PFSK-1 (cell line): ENCODE measurements at regions not wholly inside any gene's neighbourhood (a gene's known extent, or its start where the extent isn't known, plus 50 kb on each side); places are given as distances from the start of the nearest gene placed in this dataset.

Experiments
- FOXP2 ChIP-seq: optimal IDR thresholded peaks from 2 replicates; pipeline ENCODE3; 2011; ENCODE audit warnings: borderline replicate concordance, control low read depth, inconsistent platforms; ENCODE audit not compliant: insufficient read depth; ENCODE audit errors: extremely low read length, extremely low read depth
- POLR2AphosphoS5 ChIP-seq: IDR thresholded peaks from 2 replicates; pipeline ENCODE4 v1.6.1; 2012; ENCODE audit warnings: low read depth, mild to moderate bottlenecking, control low read depth, low read length, moderate library complexity
- SIN3A ChIP-seq: IDR thresholded peaks from 2 replicates; pipeline ENCODE4 v1.6.1; 2012; ENCODE audit warnings: mild to moderate bottlenecking, low read length, moderate library complexity, borderline replicate concordance; ENCODE audit not compliant: insufficient read depth
- TAF1 ChIP-seq: IDR thresholded peaks from 2 replicates; pipeline ENCODE4 v1.6.1; 2012; ENCODE audit warnings: low read length, control low read depth, borderline replicate concordance; ENCODE audit not compliant: insufficient read depth
- TF ChIP-seq, protein P1 (sequence below), 2 experiments: IDR thresholded peaks; 2 replicates each; pipeline versions ENCODE4 v1.6.1 to v1.8.0; 2011 to 2012; ENCODE audit warnings: low read depth in 2 of 2, low read length in 2 of 2, control low read depth in 1 of 2, inconsistent platforms in 1 of 2, mild to moderate bottlenecking in 1 of 2, moderate library complexity in 1 of 2; ENCODE audit not compliant: insufficient read depth in 1 of 2

DNA sequence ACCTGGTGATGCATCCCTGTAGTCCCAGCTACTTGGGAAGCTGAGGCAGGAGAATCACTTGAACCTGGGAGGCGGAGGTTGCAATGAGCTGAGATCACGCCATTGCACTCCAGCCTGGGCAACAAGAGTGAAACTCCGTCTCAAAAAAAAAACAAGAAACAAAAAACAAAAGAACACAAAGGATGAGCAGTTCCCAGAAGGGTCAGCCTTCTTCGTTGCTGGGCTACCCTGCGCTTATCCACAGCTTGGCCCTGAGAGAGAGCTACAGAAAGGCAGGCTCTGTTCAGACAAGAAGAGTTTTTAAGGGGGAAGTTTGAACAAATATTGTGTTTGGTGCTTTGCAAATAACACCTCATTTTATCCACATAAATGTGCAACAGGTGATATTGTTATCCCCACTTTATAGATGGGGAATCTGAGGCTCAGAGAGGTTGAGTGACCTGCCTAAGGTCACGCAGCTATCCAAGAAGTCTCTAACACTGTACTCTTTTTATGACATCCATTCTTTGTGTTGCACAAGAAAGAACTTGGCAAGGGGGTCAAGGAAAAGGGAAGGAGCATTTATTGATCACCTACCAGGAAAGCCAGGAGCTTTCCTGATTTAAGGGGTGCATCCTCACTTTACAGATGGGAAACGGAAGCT, 63.7 kb upstream of the NEURL1B start:
- TF ChIP-seq SIN3A (no peak), POLR2AphosphoS5 (no peak), FOXP2 (no peak), TAF1 (no peak)
- TF ChIP-seq, protein P1, sequence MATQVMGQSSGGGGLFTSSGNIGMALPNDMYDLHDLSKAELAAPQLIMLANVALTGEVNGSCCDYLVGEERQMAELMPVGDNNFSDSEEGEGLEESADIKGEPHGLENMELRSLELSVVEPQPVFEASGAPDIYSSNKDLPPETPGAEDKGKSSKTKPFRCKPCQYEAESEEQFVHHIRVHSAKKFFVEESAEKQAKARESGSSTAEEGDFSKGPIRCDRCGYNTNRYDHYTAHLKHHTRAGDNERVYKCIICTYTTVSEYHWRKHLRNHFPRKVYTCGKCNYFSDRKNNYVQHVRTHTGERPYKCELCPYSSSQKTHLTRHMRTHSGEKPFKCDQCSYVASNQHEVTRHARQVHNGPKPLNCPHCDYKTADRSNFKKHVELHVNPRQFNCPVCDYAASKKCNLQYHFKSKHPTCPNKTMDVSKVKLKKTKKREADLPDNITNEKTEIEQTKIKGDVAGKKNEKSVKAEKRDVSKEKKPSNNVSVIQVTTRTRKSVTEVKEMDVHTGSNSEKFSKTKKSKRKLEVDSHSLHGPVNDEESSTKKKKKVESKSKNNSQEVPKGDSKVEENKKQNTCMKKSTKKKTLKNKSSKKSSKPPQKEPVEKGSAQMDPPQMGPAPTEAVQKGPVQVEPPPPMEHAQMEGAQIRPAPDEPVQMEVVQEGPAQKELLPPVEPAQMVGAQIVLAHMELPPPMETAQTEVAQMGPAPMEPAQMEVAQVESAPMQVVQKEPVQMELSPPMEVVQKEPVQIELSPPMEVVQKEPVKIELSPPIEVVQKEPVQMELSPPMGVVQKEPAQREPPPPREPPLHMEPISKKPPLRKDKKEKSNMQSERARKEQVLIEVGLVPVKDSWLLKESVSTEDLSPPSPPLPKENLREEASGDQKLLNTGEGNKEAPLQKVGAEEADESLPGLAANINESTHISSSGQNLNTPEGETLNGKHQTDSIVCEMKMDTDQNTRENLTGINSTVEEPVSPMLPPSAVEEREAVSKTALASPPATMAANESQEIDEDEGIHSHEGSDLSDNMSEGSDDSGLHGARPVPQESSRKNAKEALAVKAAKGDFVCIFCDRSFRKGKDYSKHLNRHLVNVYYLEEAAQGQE (IDR thresholded peaks at IDR 0.05; ENCODE audit: insufficient read depth in 1 of 2, low read depth in 2 of 2, low read length in 2 of 2): no peak

DNA sequence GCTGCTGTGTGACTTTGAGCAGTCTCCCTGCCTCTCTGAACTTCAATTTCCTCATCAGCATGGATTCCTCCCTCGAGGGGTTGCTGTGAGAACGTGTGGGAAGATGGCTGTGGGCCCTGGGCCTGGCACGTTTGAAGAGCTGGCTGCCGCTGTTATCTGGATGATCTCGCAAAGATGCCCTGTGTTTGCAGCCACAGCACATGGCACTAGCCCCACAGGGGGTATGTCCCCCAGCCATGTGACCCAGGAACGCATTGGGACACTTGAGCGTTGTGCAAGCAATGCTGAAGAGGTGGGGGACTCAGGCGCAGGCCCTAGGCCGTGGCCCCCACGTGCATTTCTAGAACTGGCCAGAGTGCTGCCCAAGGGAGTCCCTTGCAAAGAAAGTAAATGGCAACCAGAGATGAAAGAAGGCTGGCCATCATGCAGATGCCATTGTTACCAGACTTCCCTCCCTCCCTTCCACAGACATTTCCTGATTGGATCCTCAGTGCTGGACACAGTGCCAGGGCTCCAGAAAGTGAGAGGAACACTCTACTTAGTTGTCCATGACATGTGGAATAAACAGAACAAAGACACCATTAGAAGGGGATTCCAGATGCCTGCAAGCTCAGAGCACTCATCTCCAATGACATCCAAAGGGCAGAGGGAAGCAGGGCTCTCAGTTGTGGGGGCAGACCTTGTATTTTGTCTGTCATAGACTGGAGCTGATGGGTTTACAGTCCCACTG, 65.1 kb upstream of the NEURL1B start:
- no peak for TF ChIP-seq SIN3A

DNA sequence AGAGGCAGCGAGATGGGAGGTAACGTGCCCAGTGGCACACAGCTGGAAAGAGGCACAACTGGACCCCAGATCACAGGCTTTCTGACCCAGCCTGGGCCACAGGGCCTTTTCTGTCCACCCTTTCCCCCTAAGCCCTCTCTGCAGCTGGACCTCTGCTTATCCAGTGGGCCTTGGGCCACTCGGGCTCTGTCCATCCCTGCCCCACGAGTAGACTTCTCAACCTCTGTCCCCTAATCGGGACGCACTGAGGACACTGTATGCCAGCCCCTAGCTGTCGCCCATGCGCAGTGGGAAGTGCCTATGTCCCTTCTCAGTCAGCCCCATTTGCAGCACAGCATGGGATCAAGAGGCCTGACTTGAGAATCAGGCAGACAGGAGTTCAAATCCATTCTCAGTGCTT, 65.6 kb upstream of the NEURL1B start:
- TF ChIP-seq SIN3A: no peak
- no peak for TF ChIP-seq TAF1

DNA sequence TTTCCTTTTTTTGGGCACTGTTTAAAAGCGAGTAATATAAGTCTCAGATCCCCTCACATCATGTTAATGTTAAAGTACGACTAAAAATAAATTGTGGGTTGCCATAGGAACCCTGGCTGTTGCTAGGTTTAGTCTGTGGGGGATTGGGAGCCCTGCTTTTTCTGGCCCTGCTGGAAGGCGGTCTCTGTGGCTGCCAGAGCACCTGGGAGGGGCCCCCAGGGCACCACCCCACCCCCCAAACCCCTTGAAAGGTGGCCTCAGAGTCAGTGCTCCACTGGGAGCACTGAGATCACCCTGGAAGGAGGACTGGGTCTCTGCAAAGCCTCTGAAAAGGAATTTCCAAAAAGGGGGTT, 66.2 kb upstream of the NEURL1B start:
- TF ChIP-seq, protein P1 (IDR thresholded peaks at IDR 0.05; ENCODE audit: insufficient read depth in 1 of 2, low read depth in 2 of 2, low read length in 2 of 2): no peak
- TF ChIP-seq SIN3A: no peak
- no peak for TF ChIP-seq FOXP2
- no peak for TF ChIP-seq TAF1
- no peak for TF ChIP-seq POLR2AphosphoS5

DNA sequence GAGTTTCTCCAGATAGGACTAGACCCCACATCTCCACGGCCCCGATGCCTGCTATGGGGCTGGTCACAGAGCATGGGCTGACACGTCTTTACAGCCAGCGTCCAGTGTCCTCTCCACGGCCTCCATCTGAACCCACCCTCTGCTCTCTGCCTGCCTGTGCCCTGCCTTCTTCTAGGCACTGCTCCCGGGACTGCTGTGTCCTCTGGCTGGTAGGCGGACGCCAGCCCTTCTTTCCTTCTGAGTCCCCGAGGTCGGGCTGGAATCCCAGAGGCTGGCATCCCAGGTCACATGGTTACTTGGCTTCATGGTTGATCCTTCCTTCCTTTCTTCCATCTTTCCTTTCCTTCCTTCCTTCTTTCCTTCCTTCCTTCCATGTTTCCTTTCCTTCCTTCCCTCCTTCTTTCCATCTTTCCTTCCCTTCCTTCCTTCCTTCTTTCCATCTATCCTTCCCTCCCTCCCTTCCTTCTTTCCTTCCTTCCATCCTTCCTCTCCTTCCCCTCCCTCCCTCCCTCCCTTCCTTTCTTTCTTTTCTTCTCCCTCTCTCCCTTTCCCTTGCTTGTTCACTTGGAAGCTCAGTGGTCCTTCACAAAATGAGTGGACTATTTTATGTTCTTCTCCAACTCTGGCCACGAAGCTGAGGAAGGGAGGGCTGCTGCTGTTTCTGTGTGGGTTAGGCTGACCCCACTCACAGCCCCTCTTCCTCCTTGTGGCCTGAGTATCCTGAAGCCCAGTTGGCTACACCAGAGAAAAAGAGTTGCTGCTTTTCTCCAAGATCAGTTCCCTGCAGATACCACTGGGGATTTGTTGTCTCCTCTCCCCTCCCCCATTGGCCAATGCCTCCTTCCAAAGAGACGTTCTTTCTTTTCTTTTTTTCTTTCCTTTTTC, 66.8 kb upstream of the NEURL1B start:
- TF ChIP-seq, protein P1 (IDR thresholded peaks at IDR 0.05; ENCODE audit: insufficient read depth in 1 of 2, low read depth in 2 of 2, low read length in 2 of 2): no peak
- TF ChIP-seq TAF1 (no peak), POLR2AphosphoS5 (no peak), SIN3A (no peak), FOXP2 (no peak)

DNA sequence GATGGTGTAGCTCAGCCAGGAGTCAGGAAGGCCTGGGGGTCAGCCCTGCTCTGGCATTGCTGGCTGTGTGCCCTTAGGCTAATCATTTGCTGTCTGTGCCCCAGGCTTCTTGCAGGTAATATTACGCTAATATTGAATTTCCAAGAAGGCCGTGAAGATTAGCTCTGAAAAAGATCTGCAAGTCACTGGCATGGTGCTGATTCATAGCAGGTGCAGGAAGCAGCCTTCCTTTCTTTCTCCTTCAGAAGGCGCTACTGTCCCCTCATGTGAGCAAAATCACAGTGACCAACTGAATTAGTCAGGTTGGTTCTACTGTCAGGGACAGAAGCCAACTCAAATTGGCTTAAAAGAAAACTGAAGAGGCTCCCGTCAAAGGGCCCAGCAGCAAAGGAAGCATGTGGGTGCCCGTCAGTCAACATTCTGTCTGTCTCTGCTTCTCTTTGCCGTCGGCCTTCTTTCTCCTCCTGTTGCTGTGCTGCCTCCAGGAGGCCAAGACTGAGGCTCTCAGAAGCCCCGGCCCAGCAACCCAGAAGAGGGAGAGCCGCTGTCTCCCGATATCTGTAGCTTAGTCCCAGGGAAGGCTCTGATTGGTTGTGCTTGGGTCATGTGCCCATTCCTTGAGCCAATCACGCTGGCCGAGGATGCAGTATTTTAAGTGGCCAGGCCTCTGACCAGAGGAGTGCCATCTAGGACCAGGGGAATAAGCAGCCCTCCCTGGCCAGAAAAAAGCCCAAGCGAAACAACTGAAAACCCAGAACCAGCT, 67.8 kb upstream of the NEURL1B start:
- TF ChIP-seq POLR2AphosphoS5: no peak
